Caki2 (cell line): ENCODE measurements at regions not wholly inside any gene's neighbourhood (a gene's known extent, or its start where the extent isn't known, plus 50 kb on each side); places are given as distances from the start of the nearest gene placed in this dataset.

ENCODE experiments used
- DNase-seq: peaks from one replicate; pipeline ENCODE4 v3.0.0-alpha.2; 2015; ENCODE audit warnings: low read depth
- in situ Hi-C: cut with HindIII; loops from 2 replicates; pipeline ENCODE4 v1.10.0; 2016; ENCODE audit warnings: low sequenced_read_pairs, low pct_unique_long_range_greater_than_20kb, mixed read lengths

GRCh38 chr16:72401084-72401361 lies 229.1 kb upstream of the PMFBP1 start:
- in situ Hi-C loops: no loop called here
- DNase-seq: no peak

- in situ Hi-C loops: no loop called here
- peak; percentile 27 for DNase-seq
Measured at GRCh38 chr16:72400257-72401083, 228.5 kb upstream of the PMFBP1 start.

- no peak for DNase-seq
- in situ Hi-C loops: no loop called here
Measured at GRCh38 chr16:72399811-72400210, 227.9 kb upstream of the PMFBP1 start.

GRCh38 chr16:72397876-72398275 lies 225.9 kb upstream of the PMFBP1 start:
- in situ Hi-C loops: no loop called here

GRCh38 chr16:72394526-72394925 lies 222.6 kb upstream of the PMFBP1 start:
- in situ Hi-C loops: no loop called here
- no peak for DNase-seq

More at GRCh38 chr16:72397876-72398275, 225.9 kb upstream of the PMFBP1 start:
- no peak for DNase-seq

GRCh38 chr16:72389791-72390190 lies 217.8 kb upstream of the PMFBP1 start:
- DNase-seq: no peak
- in situ Hi-C loops: no loop called here

GRCh38 chr16:72388007-72388406 lies 216.1 kb upstream of the PMFBP1 start:
- in situ Hi-C loops: no loop called here
- DNase-seq: no peak

GRCh38 chr16:72384651-72385050 lies 212.7 kb upstream of the PMFBP1 start:
- in situ Hi-C loops: no loop called here
- no peak for DNase-seq

- DNase-seq: peak; percentile 33
- in situ Hi-C loops: no loop called here
Measured at GRCh38 chr16:72380283-72380682, 208.3 kb upstream of the PMFBP1 start.

GRCh38 chr16:72373201-72373600 lies 201.2 kb upstream of the PMFBP1 start:
- in situ Hi-C loops: no loop called here
- no peak for DNase-seq

- peak; percentile 66 for DNase-seq
- in situ Hi-C loops: no loop called here
Measured at GRCh38 chr16:72372087-72373045, 200.4 kb upstream of the PMFBP1 start.

GRCh38 chr16:72371307-72372086 lies 199.5 kb upstream of the PMFBP1 start:
- in situ Hi-C loops: no loop called here
- peak; percentile 95 for DNase-seq

GRCh38 chr16:72369274-72369673 lies 197.3 kb upstream of the PMFBP1 start:
- DNase-seq: no peak
- in situ Hi-C loops: no loop called here

- in situ Hi-C loops: no loop called here
- DNase-seq: no peak
Measured at GRCh38 chr16:72367851-72368250, 195.9 kb upstream of the PMFBP1 start.

GRCh38 chr16:72362973-72363372 lies 191.0 kb upstream of the PMFBP1 start:
- in situ Hi-C loops: no loop called here
- DNase-seq: peak; percentile 16

GRCh38 chr16:72362476-72362875 lies 190.5 kb upstream of the PMFBP1 start:
- peak; percentile 19 for DNase-seq
- in situ Hi-C loops: no loop called here

- no peak for DNase-seq
- in situ Hi-C loops: no loop called here
Measured at GRCh38 chr16:72357910-72358309, 186.0 kb upstream of the PMFBP1 start.

- no peak for DNase-seq
- in situ Hi-C loops: no loop called here
Measured at GRCh38 chr16:72355561-72355960, 183.6 kb upstream of the PMFBP1 start.

- in situ Hi-C loops: no loop called here
- DNase-seq: no peak
Measured at GRCh38 chr16:72349719-72350118, 177.8 kb upstream of the PMFBP1 start.
